GM23338 (cell line): ENCODE measurements at regions not wholly inside any gene's neighbourhood (a gene's known extent, or its start where the extent isn't known, plus 50 kb on each side); places are given as distances from the start of the nearest gene placed in this dataset.

ENCODE experiments used
- ATAC-seq: fragments of 200-7000 bp; cut with Tn5 transposase; 3 replicates; pipeline ENCODE4 v1.9.1; 2020
- DNase-seq: peaks from one replicate; pipeline ENCODE4 v3.0.0-alpha.2; 2015; ENCODE audit warnings: low spot score
- H2AFZ ChIP-seq: fragments of 200-600 bp; sonication (generic); 2 replicates; pipeline ENCODE4 v1.8.0; 2016; ENCODE audit warnings: antibody characterized with exemption, mild to moderate bottlenecking, moderate library complexity
- H3F3A ChIP-seq: fragments of 200-600 bp; sonication (generic); replicated peaks from 2 replicates; pipeline ENCODE4 v1.8.0; 2017; ENCODE audit warnings: antibody characterized with exemption, mixed run types, low read depth
- H3K27ac ChIP-seq: fragments of 200-600 bp; sonication (generic); 2 replicates; pipeline ENCODE4 v1.6.1; 2016; ENCODE audit warnings: low read depth
- H3K27me3 ChIP-seq: fragments of 200-600 bp; sonication (generic); 2 replicates; pipeline ENCODE4 v1.8.0; 2016; ENCODE audit warnings: mild to moderate bottlenecking, mixed run types, moderate library complexity; ENCODE audit not compliant: insufficient read depth
- H3K36me3 ChIP-seq: fragments of 200-600 bp; sonication (generic); 2 replicates; pipeline ENCODE4 v1.8.0; 2016; ENCODE audit warnings: mild to moderate bottlenecking; ENCODE audit not compliant: insufficient read depth
- H3K4me1 ChIP-seq: fragments of 200-600 bp; sonication (generic); 2 replicates; pipeline ENCODE4 v1.8.0; 2016; ENCODE audit warnings: mild to moderate bottlenecking, moderate library complexity; ENCODE audit not compliant: insufficient read depth
- H3K4me2 ChIP-seq: fragments of 200-600 bp; sonication (generic); 2 replicates; pipeline ENCODE4 v1.7.1; 2017; ENCODE audit warnings: mixed run types
- H3K4me3 ChIP-seq: fragments of 200-600 bp; sonication (generic); 2 replicates; pipeline ENCODE4 v1.6.1; 2016; ENCODE audit warnings: mixed run types
- H3K79me2 ChIP-seq: fragments of 200-600 bp; sonication (generic); replicated peaks from 2 replicates; pipeline ENCODE4 v1.8.0; 2017; ENCODE audit warnings: mild to moderate bottlenecking; ENCODE audit not compliant: insufficient read depth
- H3K9me2 ChIP-seq: fragments of 200-600 bp; sonication (generic); 2 replicates; pipeline ENCODE4 v1.8.0; 2017; ENCODE audit not compliant: insufficient read depth
- H4K20me1 ChIP-seq: fragments of 200-600 bp; sonication (generic); replicated peaks from 2 replicates; pipeline ENCODE4 v1.8.0; 2017; ENCODE audit warnings: mild to moderate bottlenecking; ENCODE audit not compliant: insufficient read depth
- H3K27ac Mint-ChIP-seq: 2 replicates; pipeline ENCODE4 v1.8.0; 2020; ENCODE audit warnings: inconsistent platforms, mild to moderate bottlenecking, moderate library complexity, mixed read lengths
- H3K27me3 Mint-ChIP-seq: 3 replicates; pipeline ENCODE4 v1.8.0; 2022; ENCODE audit warnings: low read depth, mild to moderate bottlenecking, moderate library complexity, mixed read lengths, inconsistent platforms; ENCODE audit not compliant: insufficient read depth, poor library complexity
- H3K36me3 Mint-ChIP-seq: 3 replicates; pipeline ENCODE4 v1.8.0; 2021; ENCODE audit warnings: low read depth, mild to moderate bottlenecking, inconsistent platforms, moderate library complexity, mixed read lengths
- H3K4me1 Mint-ChIP-seq: 3 replicates; pipeline ENCODE4 v1.8.0; 2020; ENCODE audit warnings: mild to moderate bottlenecking, inconsistent platforms, mixed read lengths
- H3K4me3 Mint-ChIP-seq: 3 replicates; pipeline ENCODE4 v1.8.0; 2021; ENCODE audit warnings: moderate library complexity, mild to moderate bottlenecking, inconsistent platforms, mixed read lengths
- H3K9me3 Mint-ChIP-seq: 3 replicates; pipeline ENCODE4 v1.8.0; 2020; ENCODE audit warnings: moderate library complexity, mild to moderate bottlenecking, inconsistent platforms, mixed read lengths
- CREB1 ChIP-seq: fragments of 250-450 bp; sonication (Bioruptor Pico); IDR thresholded peaks from 2 replicates; pipeline ENCODE4 v1.5.0; 2020; ENCODE audit warnings: low read depth, mild to moderate bottlenecking, moderate library complexity
- EZH2 ChIP-seq: fragments of 200-600 bp; sonication (generic); IDR thresholded peaks from one replicate; pipeline ENCODE4 v1.8.0; 2017; ENCODE audit warnings: antibody characterized with exemption, mild to moderate bottlenecking, low read depth; ENCODE audit not compliant: unreplicated experiment
- EZH2phosphoT487 ChIP-seq: fragments of 200-600 bp; sonication (generic); IDR thresholded peaks from one replicate; pipeline ENCODE4 v1.8.1; 2018; ENCODE audit warnings: antibody characterized with exemption; ENCODE audit not compliant: unreplicated experiment
- JUNB ChIP-seq: IDR thresholded peaks from one replicate; pipeline ENCODE4 v1.6.1; 2016; ENCODE audit warnings: antibody characterized with exemption; ENCODE audit not compliant: unreplicated experiment
- NANOG ChIP-seq: IDR thresholded peaks from 2 replicates; pipeline ENCODE4 v1.6.1; 2016; ENCODE audit warnings: antibody characterized with exemption, borderline replicate concordance
- POLR2AphosphoS5 ChIP-seq: IDR thresholded peaks from 2 replicates; pipeline ENCODE4 v1.6.1; 2016; ENCODE audit warnings: antibody characterized with exemption, low read depth
- ZNF114 ChIP-seq: fragments of 250-450 bp; sonication (Bioruptor Pico); IDR thresholded peaks from 2 replicates; pipeline ENCODE4 v1.5.0; 2020; ENCODE audit warnings: mild to moderate bottlenecking, moderate library complexity
- ZNF331 ChIP-seq: fragments of 250-450 bp; sonication (Bioruptor Pico); IDR thresholded peaks from 2 replicates; pipeline ENCODE4 v1.5.0; 2020; ENCODE audit warnings: low read depth, mild to moderate bottlenecking, moderate library complexity
- TF ChIP-seq, protein P1 (sequence below): fragments of 250-450 bp; sonication (Bioruptor Pico); IDR thresholded peaks from 2 replicates; pipeline ENCODE4 v1.5.0; 2020; ENCODE audit warnings: mild to moderate bottlenecking, moderate library complexity
- TF ChIP-seq, protein P2 (sequence below): IDR thresholded peaks from 2 replicates; pipeline ENCODE4 v1.6.1; 2016; ENCODE audit warnings: antibody characterized with exemption
- TF ChIP-seq, protein P3 (sequence below): IDR thresholded peaks from one replicate; pipeline ENCODE4 v1.6.1; 2018; ENCODE audit warnings: antibody characterized with exemption; ENCODE audit not compliant: unreplicated experiment
- TF ChIP-seq, protein P4 (sequence below), 2 experiments: fragments of 200-600 bp in 1 of 2; sonication (generic) in 1 of 2; conservative IDR thresholded peaks; 2 replicates each; pipeline versions ENCODE4 v1.5.1 to v1.6.1; 2016 to 2017; ENCODE audit warnings: antibody characterized with exemption in 2 of 2, low read depth in 2 of 2, mild to moderate bottlenecking in 2 of 2, moderate library complexity in 1 of 2

DNA sequence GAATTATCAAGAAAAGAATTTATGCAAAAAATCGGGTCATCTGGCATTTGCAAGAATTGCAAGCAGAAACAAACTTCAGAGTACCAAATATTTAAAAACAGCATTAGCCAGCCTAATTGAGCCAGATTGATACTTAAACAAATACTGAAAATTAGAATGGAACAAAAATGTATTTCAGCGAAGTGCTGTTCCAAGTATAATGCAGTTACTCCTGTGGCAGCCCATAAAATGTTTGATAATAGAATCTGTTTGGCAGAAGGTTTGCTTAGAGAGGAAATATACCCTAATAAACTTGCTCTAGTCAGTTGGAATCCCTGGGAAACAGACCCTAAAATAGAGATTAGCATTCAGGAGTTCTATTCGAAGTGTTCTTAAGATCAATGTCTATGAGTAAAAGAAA lies 835.1 kb upstream of the MBL2 start:
- no peak for ATAC-seq
- H3K27ac Mint-ChIP-seq: peak overlapping the region; percentile 72
- no peak overlapping the region for H2AFZ ChIP-seq

More for the DNA sequence above, 835.1 kb upstream of the MBL2 start:
- Histone ChIP-seq H3K4me2 (no peak overlapping the region), H3K4me3 (no peak overlapping the region), H3K36me3 (no peaks in the 10 kb centered on the region), H3K27me3 (no peaks in the 10 kb centered on the region), H3K9me2 (no peaks in the 10 kb centered on the region), H4K20me1 (no peaks in the 10 kb centered on the region), H3F3A (no peaks in the 10 kb centered on the region), H3K4me1 (no peaks in the 10 kb centered on the region), H3K27ac (no peak overlapping the region), H3K79me2 (no peaks in the 10 kb centered on the region)
- Mint-ChIP-seq H3K9me3 (peaks cover 3% of the 10 kb centered on the region; the same call in 2 of the 3 replicates), H3K27me3 (peaks cover 2% of the 10 kb centered on the region), H3K4me3 (no peak overlapping the region), H3K4me1 (peaks cover 11% of the 10 kb centered on the region), H3K36me3 (peaks cover 28% of the 10 kb centered on the region)
- TF ChIP-seq, protein P1, sequence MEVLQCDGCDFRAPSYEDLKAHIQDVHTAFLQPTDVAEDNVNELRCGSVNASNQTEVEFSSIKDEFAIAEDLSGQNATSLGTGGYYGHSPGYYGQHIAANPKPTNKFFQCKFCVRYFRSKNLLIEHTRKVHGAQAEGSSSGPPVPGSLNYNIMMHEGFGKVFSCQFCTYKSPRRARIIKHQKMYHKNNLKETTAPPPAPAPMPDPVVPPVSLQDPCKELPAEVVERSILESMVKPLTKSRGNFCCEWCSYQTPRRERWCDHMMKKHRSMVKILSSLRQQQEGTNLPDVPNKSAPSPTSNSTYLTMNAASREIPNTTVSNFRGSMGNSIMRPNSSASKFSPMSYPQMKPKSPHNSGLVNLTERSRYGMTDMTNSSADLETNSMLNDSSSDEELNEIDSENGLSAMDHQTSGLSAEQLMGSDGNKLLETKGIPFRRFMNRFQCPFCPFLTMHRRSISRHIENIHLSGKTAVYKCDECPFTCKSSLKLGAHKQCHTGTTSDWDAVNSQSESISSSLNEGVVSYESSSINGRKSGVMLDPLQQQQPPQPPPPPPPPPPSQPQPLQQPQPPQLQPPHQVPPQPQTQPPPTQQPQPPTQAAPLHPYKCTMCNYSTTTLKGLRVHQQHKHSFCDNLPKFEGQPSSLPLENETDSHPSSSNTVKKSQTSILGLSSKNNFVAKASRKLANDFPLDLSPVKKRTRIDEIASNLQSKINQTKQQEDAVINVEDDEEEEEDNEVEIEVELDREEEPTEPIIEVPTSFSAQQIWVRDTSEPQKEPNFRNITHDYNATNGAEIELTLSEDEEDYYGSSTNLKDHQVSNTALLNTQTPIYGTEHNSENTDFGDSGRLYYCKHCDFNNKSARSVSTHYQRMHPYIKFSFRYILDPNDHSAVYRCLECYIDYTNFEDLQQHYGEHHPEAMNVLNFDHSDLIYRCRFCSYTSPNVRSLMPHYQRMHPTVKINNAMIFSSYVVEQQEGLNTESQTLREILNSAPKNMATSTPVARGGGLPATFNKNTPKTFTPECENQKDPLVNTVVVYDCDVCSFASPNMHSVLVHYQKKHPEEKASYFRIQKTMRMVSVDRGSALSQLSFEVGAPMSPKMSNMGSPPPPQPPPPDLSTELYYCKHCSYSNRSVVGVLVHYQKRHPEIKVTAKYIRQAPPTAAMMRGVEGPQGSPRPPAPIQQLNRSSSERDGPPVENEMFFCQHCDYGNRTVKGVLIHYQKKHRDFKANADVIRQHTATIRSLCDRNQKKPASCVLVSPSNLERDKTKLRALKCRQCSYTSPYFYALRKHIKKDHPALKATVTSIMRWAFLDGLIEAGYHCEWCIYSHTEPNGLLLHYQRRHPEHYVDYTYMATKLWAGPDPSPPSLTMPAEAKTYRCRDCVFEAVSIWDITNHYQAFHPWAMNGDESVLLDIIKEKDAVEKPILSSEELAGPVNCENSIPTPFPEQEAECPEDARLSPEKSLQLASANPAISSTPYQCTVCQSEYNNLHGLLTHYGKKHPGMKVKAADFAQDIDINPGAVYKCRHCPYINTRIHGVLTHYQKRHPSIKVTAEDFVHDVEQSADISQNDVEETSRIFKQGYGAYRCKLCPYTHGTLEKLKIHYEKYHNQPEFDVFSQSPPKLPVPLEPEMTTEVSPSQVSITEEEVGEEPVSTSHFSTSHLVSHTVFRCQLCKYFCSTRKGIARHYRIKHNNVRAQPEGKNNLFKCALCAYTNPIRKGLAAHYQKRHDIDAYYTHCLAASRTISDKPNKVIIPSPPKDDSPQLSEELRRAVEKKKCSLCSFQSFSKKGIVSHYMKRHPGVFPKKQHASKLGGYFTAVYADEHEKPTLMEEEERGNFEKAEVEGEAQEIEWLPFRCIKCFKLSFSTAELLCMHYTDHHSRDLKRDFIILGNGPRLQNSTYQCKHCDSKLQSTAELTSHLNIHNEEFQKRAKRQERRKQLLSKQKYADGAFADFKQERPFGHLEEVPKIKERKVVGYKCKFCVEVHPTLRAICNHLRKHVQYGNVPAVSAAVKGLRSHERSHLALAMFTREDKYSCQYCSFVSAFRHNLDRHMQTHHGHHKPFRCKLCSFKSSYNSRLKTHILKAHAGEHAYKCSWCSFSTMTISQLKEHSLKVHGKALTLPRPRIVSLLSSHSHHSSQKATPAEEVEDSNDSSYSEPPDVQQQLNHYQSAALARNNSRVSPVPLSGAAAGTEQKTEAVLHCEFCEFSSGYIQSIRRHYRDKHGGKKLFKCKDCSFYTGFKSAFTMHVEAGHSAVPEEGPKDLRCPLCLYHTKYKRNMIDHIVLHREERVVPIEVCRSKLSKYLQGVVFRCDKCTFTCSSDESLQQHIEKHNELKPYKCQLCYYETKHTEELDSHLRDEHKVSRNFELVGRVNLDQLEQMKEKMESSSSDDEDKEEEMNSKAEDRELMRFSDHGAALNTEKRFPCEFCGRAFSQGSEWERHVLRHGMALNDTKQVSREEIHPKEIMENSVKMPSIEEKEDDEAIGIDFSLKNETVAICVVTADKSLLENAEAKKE: no peak
- TF ChIP-seq POLR2AphosphoS5 (no peak), NANOG (no peak), JUNB (no peak), ZNF331 (CRISPR knock-in tag) (no peak), EZH2 (no peak), ZNF114 (CRISPR knock-in tag) (no peak), CREB1 (CRISPR knock-in tag) (no peak), EZH2phosphoT487 (no peak)
- TF ChIP-seq, protein P2, sequence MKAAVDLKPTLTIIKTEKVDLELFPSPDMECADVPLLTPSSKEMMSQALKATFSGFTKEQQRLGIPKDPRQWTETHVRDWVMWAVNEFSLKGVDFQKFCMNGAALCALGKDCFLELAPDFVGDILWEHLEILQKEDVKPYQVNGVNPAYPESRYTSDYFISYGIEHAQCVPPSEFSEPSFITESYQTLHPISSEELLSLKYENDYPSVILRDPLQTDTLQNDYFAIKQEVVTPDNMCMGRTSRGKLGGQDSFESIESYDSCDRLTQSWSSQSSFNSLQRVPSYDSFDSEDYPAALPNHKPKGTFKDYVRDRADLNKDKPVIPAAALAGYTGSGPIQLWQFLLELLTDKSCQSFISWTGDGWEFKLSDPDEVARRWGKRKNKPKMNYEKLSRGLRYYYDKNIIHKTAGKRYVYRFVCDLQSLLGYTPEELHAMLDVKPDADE: no peak
- TF ChIP-seq, protein P3, sequence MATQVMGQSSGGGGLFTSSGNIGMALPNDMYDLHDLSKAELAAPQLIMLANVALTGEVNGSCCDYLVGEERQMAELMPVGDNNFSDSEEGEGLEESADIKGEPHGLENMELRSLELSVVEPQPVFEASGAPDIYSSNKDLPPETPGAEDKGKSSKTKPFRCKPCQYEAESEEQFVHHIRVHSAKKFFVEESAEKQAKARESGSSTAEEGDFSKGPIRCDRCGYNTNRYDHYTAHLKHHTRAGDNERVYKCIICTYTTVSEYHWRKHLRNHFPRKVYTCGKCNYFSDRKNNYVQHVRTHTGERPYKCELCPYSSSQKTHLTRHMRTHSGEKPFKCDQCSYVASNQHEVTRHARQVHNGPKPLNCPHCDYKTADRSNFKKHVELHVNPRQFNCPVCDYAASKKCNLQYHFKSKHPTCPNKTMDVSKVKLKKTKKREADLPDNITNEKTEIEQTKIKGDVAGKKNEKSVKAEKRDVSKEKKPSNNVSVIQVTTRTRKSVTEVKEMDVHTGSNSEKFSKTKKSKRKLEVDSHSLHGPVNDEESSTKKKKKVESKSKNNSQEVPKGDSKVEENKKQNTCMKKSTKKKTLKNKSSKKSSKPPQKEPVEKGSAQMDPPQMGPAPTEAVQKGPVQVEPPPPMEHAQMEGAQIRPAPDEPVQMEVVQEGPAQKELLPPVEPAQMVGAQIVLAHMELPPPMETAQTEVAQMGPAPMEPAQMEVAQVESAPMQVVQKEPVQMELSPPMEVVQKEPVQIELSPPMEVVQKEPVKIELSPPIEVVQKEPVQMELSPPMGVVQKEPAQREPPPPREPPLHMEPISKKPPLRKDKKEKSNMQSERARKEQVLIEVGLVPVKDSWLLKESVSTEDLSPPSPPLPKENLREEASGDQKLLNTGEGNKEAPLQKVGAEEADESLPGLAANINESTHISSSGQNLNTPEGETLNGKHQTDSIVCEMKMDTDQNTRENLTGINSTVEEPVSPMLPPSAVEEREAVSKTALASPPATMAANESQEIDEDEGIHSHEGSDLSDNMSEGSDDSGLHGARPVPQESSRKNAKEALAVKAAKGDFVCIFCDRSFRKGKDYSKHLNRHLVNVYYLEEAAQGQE: no peak
- TF ChIP-seq, protein P4, sequence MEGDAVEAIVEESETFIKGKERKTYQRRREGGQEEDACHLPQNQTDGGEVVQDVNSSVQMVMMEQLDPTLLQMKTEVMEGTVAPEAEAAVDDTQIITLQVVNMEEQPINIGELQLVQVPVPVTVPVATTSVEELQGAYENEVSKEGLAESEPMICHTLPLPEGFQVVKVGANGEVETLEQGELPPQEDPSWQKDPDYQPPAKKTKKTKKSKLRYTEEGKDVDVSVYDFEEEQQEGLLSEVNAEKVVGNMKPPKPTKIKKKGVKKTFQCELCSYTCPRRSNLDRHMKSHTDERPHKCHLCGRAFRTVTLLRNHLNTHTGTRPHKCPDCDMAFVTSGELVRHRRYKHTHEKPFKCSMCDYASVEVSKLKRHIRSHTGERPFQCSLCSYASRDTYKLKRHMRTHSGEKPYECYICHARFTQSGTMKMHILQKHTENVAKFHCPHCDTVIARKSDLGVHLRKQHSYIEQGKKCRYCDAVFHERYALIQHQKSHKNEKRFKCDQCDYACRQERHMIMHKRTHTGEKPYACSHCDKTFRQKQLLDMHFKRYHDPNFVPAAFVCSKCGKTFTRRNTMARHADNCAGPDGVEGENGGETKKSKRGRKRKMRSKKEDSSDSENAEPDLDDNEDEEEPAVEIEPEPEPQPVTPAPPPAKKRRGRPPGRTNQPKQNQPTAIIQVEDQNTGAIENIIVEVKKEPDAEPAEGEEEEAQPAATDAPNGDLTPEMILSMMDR (conservative IDR thresholded peaks at IDR 0.05; ENCODE audit: low read depth in 2 of 2): no peak
- DNase-seq: no peak
